Sigmoid colon (tissue), 4 donors: ENCODE measurements at regions not wholly inside any gene's neighbourhood (a gene's known extent, or its start where the extent isn't known, plus 50 kb on each side); places are given as distances from the start of the nearest gene placed in this dataset.

Experiments
- CTCF ChIP-seq, 4 experiments: fragments of 450-650 bp in 3 of 4; fragments of 200-600 bp in 1 of 4; IDR thresholded peaks; one replicate each; pipeline ENCODE4 v1.5.1; 2016 to 2019; ENCODE audit warnings: antibody characterized with exemption in 4 of 4, mild to moderate bottlenecking in 3 of 4, moderate library complexity in 2 of 4
- EP300 ChIP-seq, 4 donors: sonication (generic); formaldehyde crosslinking; IDR thresholded peaks; one replicate each; pipeline ENCODE4 v1.6.1; 2017; ENCODE audit warnings: antibody characterized with exemption in 4 of 4
- POLR2A ChIP-seq, 2 donors: fragments of 450-650 bp; IDR thresholded peaks; one replicate each; pipeline ENCODE4 v1.6.1; 2016; ENCODE audit warnings: antibody characterized with exemption in 2 of 2, mild to moderate bottlenecking in 2 of 2, moderate library complexity in 2 of 2
- POLR2AphosphoS5 ChIP-seq, 4 donors: sonication (generic); formaldehyde crosslinking; IDR thresholded peaks; one replicate each; pipeline ENCODE4 v1.6.1; 2017; ENCODE audit warnings: antibody characterized with exemption in 4 of 4

- no peak for TF ChIP-seq CTCF (IDR thresholded peaks at IDR 0.05)
- no peak for TF ChIP-seq POLR2A (IDR thresholded peaks at IDR 0.05)
- no peak for TF ChIP-seq EP300 (IDR thresholded peaks at IDR 0.05)
- TF ChIP-seq POLR2AphosphoS5 (IDR thresholded peaks at IDR 0.05) = no peak
These were observed 1105.9 kb downstream of the ARAP2 start for GRCh38 chr4:35138449-35138848.
